ENCODE measurements at regions not wholly inside any gene's neighbourhood (a gene's known extent, or its start where the extent isn't known, plus 50 kb on each side); places are given as distances from the start of the nearest gene placed in this dataset.
A peak's percentile ranks its signal among the peaks of the same experiment; 100 is the strongest.

GRCh38 chr3:35899245-35899644, 259.9 kb downstream of the ARPP21 start:
- TF ChIP-seq CTCF (IDR thresholded peaks at IDR 0.05; ENCODE audit: insufficient read depth in 1 of 2, low read depth in 1 of 2, low read length in 1 of 2, severe bottlenecking in 1 of 2, unreplicated experiment in 1 of 2): no peak
- no peaks in the 10 kb centered on the region for H3K27me3 Mint-ChIP-seq (ENCODE audit: insufficient read depth, unreplicated experiment)
- intact Hi-C loops (cut with micrococcal nuclease; ENCODE audit: unreplicated experiment): no loop called here
- H3K4me3 Mint-ChIP-seq (ENCODE audit: unreplicated experiment): no peak overlapping the region
- Histone ChIP-seq H3K27me3 (replicated peaks; ENCODE audit: control insufficient read depth, insufficient read depth, low read length) (no peaks in the 10 kb centered on the region), H3K9me3 (peaks cover 3% of the 10 kb centered on the region; the same call in 1 of the 2 replicates), H3K36me3 (ENCODE audit: control insufficient read depth, insufficient read depth, low read length) (no peaks in the 10 kb centered on the region), H3K4me3 (ENCODE audit: low read depth, low read length) (no peak overlapping the region), H3K4me1 (peaks cover 11% of the 10 kb centered on the region)
- POLR2A ChIA-PET: no interaction called here
- H3K27ac Mint-ChIP-seq (ENCODE audit: unreplicated experiment): no peak overlapping the region
- no TSS peak for BruUV-seq (replicated peaks)
- CTCF ChIA-PET: no interaction called here
- no peaks in the 10 kb centered on the region for H3K36me3 Mint-ChIP-seq (ENCODE audit: insufficient read depth, unreplicated experiment)
- DNase-seq: no peak
- H3K4me1 Mint-ChIP-seq (ENCODE audit: low read depth, unreplicated experiment): no peaks in the 10 kb centered on the region
- peaks cover 15% of the 10 kb centered on the region for H3K9me3 Mint-ChIP-seq (ENCODE audit: unreplicated experiment)

DNA sequence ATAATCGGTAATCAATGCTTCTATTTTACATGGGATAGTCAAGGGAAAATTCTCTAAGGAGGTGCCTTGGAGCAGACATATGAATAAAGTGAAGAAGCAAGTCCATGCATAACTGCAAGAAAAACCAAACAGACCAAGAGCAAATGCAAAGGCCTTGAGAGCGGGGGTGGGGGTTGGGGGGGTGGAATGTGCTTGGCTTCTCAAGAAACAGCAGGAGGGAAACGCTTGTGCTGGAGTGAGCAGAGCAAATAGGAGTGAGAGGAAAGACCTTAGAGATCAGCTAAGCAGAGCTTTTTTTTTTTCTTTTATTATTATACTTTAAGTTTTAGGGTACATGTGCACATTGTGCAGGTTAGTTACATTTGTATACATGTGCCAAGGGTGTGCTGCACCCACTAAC, 260.8 kb downstream of the ARPP21 start:
- no TSS peak for BruUV-seq (replicated peaks)
- peaks cover 3% of the 10 kb centered on the region; the same call in 1 of the 2 replicates for H3K9me3 ChIP-seq
- Mint-ChIP-seq H3K36me3 (ENCODE audit: insufficient read depth, unreplicated experiment) (no peaks in the 10 kb centered on the region), H3K9me3 (ENCODE audit: unreplicated experiment) (peaks cover 21% of the 10 kb centered on the region), H3K27ac (ENCODE audit: unreplicated experiment) (no peak overlapping the region), H3K4me1 (ENCODE audit: low read depth, unreplicated experiment) (no peaks in the 10 kb centered on the region), H3K4me3 (ENCODE audit: unreplicated experiment) (no peak overlapping the region), H3K27me3 (ENCODE audit: insufficient read depth, unreplicated experiment) (no peaks in the 10 kb centered on the region)
- ChIA-PET CTCF (no interaction called here), POLR2A (no interaction called here)
- H3K4me1 ChIP-seq: peaks cover 11% of the 10 kb centered on the region
- H3K36me3 ChIP-seq (ENCODE audit: control insufficient read depth, insufficient read depth, low read length): no peaks in the 10 kb centered on the region
- DNase-seq: no peak
- no peak for TF ChIP-seq CTCF (IDR thresholded peaks at IDR 0.05; ENCODE audit: insufficient read depth in 1 of 2, low read depth in 1 of 2, low read length in 1 of 2, severe bottlenecking in 1 of 2, unreplicated experiment in 1 of 2)
- no peaks in the 10 kb centered on the region for H3K27me3 ChIP-seq (replicated peaks; ENCODE audit: control insufficient read depth, insufficient read depth, low read length)
- intact Hi-C loops (cut with micrococcal nuclease; ENCODE audit: unreplicated experiment): loop anchor here (10.0 kb wide), 1 partner anchor 155 kb away; no protein-coding TSS in a partner anchor
- no peak overlapping the region for H3K4me3 ChIP-seq (ENCODE audit: low read depth, low read length)

DNA sequence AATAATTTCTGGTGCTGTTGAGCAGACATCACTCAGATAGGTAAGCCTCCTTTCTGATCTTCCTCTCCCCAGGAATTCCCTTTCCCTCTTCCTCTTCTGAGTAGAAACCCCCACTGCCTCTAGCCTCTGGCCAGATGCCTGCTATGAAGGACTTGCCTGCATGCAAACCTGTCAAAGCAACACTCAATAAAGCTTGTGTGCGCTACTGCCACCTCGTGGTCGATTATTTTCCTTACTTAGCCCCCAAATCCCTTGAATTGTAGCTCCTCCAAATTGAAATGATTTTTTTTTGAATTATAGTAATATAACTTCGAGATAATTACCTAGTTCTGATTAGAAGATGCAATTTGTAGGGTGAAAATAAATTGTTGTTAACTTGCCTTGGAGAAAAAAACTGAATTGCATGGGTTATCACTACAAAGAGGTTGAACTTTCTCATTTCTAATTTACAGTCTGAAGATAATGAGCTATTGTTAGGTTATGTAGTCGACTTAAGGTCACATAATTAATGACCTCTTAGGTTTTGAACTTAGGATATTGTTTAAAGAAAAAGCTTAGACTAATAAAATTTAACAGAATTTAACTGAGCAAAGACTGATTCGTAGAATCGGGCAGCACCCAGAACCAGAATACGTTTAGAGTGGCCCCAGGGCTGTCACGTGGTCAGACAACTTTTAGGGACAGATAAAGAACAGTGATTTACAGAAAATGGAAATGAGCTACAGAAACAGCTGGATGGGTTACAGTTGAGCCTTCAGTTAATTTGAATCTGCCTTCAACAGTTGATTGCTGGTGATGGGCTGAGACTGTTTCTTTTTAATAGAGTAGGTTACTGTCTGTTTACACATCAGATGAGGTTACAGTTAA, 269.3 kb downstream of the ARPP21 start:
- H3K27me3 ChIP-seq (replicated peaks; ENCODE audit: control insufficient read depth, insufficient read depth, low read length): no peaks in the 10 kb centered on the region
- no TSS peak for BruUV-seq (replicated peaks)
- no peak overlapping the region for H3K4me3 ChIP-seq (ENCODE audit: low read depth, low read length)
- H3K27me3 Mint-ChIP-seq (ENCODE audit: insufficient read depth, unreplicated experiment): peaks cover 2% of the 10 kb centered on the region
- DNase-seq: peak; percentile 62 to 68
- no peak overlapping the region for H3K27ac Mint-ChIP-seq (ENCODE audit: unreplicated experiment)
- H3K9me3 ChIP-seq: no peaks in the 10 kb centered on the region
- intact Hi-C loops (cut with micrococcal nuclease; ENCODE audit: unreplicated experiment): loop anchor here (1.0 to 10.0 kb wide), 5 partner anchors 44 to 422 kb away; no protein-coding TSS in a partner anchor
- no peak overlapping the region for H3K4me3 Mint-ChIP-seq (ENCODE audit: unreplicated experiment)
- no peaks in the 10 kb centered on the region for H3K4me1 ChIP-seq
- ChIA-PET POLR2A (no interaction called here), CTCF (interaction anchor here (0.6 to 1.3 kb wide), 5 partner anchors 45 to 569 kb away, joined by 3 to 5 read pairs (median 3); no protein-coding TSS in a partner anchor)
- no peaks in the 10 kb centered on the region for H3K36me3 ChIP-seq (ENCODE audit: control insufficient read depth, insufficient read depth, low read length)
- TF ChIP-seq CTCF (IDR thresholded peaks at IDR 0.05; ENCODE audit: insufficient read depth in 1 of 2, low read depth in 1 of 2, low read length in 1 of 2, severe bottlenecking in 1 of 2, unreplicated experiment in 1 of 2): peak; percentile 65
- H3K9me3 Mint-ChIP-seq (ENCODE audit: unreplicated experiment): peaks cover 25% of the 10 kb centered on the region
- peaks cover 7% of the 10 kb centered on the region for H3K4me1 Mint-ChIP-seq (ENCODE audit: low read depth, unreplicated experiment)
- H3K36me3 Mint-ChIP-seq (ENCODE audit: insufficient read depth, unreplicated experiment): no peaks in the 10 kb centered on the region

Measured in Caco-2 (cell line).